DND-41 (cell line): ENCODE measurements at regions not wholly inside any gene's neighbourhood (a gene's known extent, or its start where the extent isn't known, plus 50 kb on each side); places are given as distances from the start of the nearest gene placed in this dataset.
"Not testable (repeated sequence)": the region's sequence is repeated elsewhere in the genome, so short reads cannot be mapped to it uniquely, and the experiment has no call there.

Experiments
- ATAC-seq: fragments of 200-7000 bp; cut with Tn5 transposase; 3 replicates; pipeline ENCODE4 v1.9.1; 2021; ENCODE audit warnings: low read depth; ENCODE audit not compliant: insufficient read depth
- DNase-seq: peaks from one replicate; pipeline ENCODE4 v3.0.0-alpha.2; 2020
- H2AFZ ChIP-seq: 2 replicates; pipeline ENCODE4 v1.6.0; 2012; ENCODE audit warnings: low read depth, low read length
- H3K27ac ChIP-seq: 2 replicates; pipeline ENCODE4 v1.5.1; 2012; ENCODE audit warnings: low read length, inconsistent platforms
- H3K27me3 ChIP-seq: fragments of 200-600 bp; sonication (generic); 2 replicates; pipeline ENCODE4 v1.6.0; 2012; ENCODE audit warnings: low read length, mild to moderate bottlenecking, inconsistent platforms; ENCODE audit not compliant: insufficient read depth, poor library complexity
- H3K36me3 ChIP-seq: 2 replicates; pipeline ENCODE4 v1.5.1; 2012; ENCODE audit warnings: low read length, inconsistent platforms; ENCODE audit not compliant: insufficient read depth
- H3K4me1 ChIP-seq: 2 replicates; pipeline ENCODE4 v1.5.1; 2012; ENCODE audit warnings: mild to moderate bottlenecking, low read length; ENCODE audit not compliant: insufficient read depth
- H3K4me2 ChIP-seq: 2 replicates; pipeline ENCODE4 v1.6.0; 2012; ENCODE audit warnings: mild to moderate bottlenecking, moderate library complexity, low read length, inconsistent platforms; ENCODE audit not compliant: insufficient read depth
- H3K4me3 ChIP-seq, 2 experiments: fragments of 200-600 bp in 1 of 2; shearing (Covaris generic) in 1 of 2; 2 replicates each; pipeline ENCODE4 v1.5.1; 2012 to 2016; ENCODE audit warnings: inconsistent platforms in 2 of 2, low read length in 2 of 2, mild to moderate bottlenecking in 2 of 2, low read depth in 1 of 2, moderate library complexity in 1 of 2
- H3K79me2 ChIP-seq: 2 replicates; pipeline ENCODE4 v1.6.0; 2012; ENCODE audit warnings: low read length, inconsistent platforms; ENCODE audit not compliant: insufficient read depth
- H3K9ac ChIP-seq: 2 replicates; pipeline ENCODE4 v1.6.0; 2012; ENCODE audit warnings: low read depth, mild to moderate bottlenecking, inconsistent platforms, low read length, moderate library complexity
- H3K9me3 ChIP-seq: 2 replicates; pipeline ENCODE4 v1.5.1; 2012; ENCODE audit warnings: low read length, moderate library complexity, mild to moderate bottlenecking, inconsistent platforms; ENCODE audit not compliant: insufficient read depth, severe bottlenecking
- H4K20me1 ChIP-seq: 2 replicates; pipeline ENCODE4 v1.6.0; 2012; ENCODE audit warnings: low read length; ENCODE audit not compliant: insufficient read depth
- EZH2 ChIP-seq: IDR thresholded peaks from 3 replicates; pipeline ENCODE4 v1.6.1; 2012; ENCODE audit warnings: borderline replicate concordance, low read depth, mild to moderate bottlenecking, moderate library complexity, low read length, inconsistent platforms; ENCODE audit not compliant: severe bottlenecking
- TF ChIP-seq, protein P1 (sequence below): IDR thresholded peaks from 2 replicates; pipeline ENCODE4 v1.5.1; 2012; ENCODE audit warnings: borderline replicate concordance, low read length, moderate library complexity, mild to moderate bottlenecking; ENCODE audit not compliant: poor library complexity, severe bottlenecking; ENCODE audit errors: extremely low read depth

GRCh38 chrX:39795605-39796004 is 302.2 kb downstream of the BCOR start:
- no peaks in the 10 kb centered on the region for H4K20me1 ChIP-seq
- no peak overlapping the region for H2AFZ ChIP-seq
- ATAC-seq (no peak), DNase-seq (no peak)
- H3K27ac ChIP-seq: no peak overlapping the region
- no peak overlapping the region for H3K4me3 ChIP-seq
- no peaks in the 10 kb centered on the region for H3K4me1 ChIP-seq
- H3K4me2 ChIP-seq: no peak overlapping the region
- H3K79me2 ChIP-seq: no peaks in the 10 kb centered on the region
- H3K36me3 ChIP-seq: no peaks in the 10 kb centered on the region
- TF ChIP-seq, protein P1, sequence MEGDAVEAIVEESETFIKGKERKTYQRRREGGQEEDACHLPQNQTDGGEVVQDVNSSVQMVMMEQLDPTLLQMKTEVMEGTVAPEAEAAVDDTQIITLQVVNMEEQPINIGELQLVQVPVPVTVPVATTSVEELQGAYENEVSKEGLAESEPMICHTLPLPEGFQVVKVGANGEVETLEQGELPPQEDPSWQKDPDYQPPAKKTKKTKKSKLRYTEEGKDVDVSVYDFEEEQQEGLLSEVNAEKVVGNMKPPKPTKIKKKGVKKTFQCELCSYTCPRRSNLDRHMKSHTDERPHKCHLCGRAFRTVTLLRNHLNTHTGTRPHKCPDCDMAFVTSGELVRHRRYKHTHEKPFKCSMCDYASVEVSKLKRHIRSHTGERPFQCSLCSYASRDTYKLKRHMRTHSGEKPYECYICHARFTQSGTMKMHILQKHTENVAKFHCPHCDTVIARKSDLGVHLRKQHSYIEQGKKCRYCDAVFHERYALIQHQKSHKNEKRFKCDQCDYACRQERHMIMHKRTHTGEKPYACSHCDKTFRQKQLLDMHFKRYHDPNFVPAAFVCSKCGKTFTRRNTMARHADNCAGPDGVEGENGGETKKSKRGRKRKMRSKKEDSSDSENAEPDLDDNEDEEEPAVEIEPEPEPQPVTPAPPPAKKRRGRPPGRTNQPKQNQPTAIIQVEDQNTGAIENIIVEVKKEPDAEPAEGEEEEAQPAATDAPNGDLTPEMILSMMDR: no peak
- no peak for TF ChIP-seq EZH2
- H3K9ac ChIP-seq: no peak overlapping the region
- no peaks in the 10 kb centered on the region for H3K9me3 ChIP-seq
- no peaks in the 10 kb centered on the region for H3K27me3 ChIP-seq

DNA sequence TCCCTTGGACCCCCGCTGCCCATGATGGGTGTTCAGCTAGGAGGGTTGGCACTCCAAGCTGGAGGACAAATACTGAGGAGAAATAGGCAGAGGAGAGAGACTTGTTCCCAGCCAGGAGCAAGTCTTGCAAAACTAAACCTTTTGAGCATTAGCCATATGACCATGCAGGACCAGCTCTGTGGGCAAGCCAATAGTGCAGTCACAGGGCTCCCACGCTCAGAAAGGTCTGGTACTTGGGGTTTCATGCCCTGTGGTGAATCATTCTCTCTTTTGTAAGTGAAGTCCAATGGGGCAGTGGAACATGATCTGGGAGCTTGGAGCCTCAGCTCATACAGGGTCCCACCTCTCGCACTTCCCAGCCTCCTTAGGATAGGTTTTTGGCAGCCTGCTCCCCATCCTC is 300.9 kb downstream of the BCOR start:
- no peak for ATAC-seq

GRCh38 chrX:39798488-39798887 is 299.3 kb downstream of the BCOR start:
- H3K27ac ChIP-seq, ATAC-seq, DNase-seq, H3K4me2 ChIP-seq, H3K4me1 ChIP-seq, H3K79me2 ChIP-seq, H4K20me1 ChIP-seq, H3K27me3 ChIP-seq, H3K4me3 ChIP-seq, H3K9me3 ChIP-seq, H3K36me3 ChIP-seq, H3K9ac ChIP-seq, H2AFZ ChIP-seq: not testable (repeated sequence)

More for the DNA sequence above, 300.9 kb downstream of the BCOR start:
- TF ChIP-seq EZH2: no peak
- TF ChIP-seq, protein P1: no peak
- no peak for DNase-seq
- Histone ChIP-seq H3K27me3 (no peaks in the 10 kb centered on the region), H3K4me2 (no peak overlapping the region), H3K4me3 (no peak overlapping the region), H3K36me3 (no peaks in the 10 kb centered on the region), H2AFZ (no peak overlapping the region), H3K9me3 (no peaks in the 10 kb centered on the region), H3K9ac (no peak overlapping the region), H4K20me1 (no peaks in the 10 kb centered on the region), H3K79me2 (no peaks in the 10 kb centered on the region), H3K4me1 (no peaks in the 10 kb centered on the region), H3K27ac (no peak overlapping the region)

DNA sequence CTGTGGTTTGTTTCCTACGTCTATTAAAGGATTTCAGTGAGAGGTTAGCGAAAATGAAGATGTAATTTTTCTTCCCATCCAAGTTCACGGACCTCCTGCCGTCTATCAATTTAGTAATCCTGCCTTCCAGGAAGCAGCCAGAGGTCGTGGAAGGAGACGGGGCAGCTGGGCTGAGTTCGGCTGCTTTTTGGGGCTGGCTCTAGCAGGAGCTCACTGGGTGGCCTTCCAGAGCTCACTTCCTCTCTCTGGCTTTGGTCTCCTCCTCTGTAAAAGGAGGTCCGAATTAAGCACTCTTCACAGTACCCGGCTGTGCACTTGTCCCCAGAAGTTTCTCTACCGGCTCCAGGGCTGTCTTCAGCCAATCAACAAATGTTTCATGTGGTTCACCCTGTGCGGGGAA is 295.4 kb downstream of the BCOR start:
- H3K36me3 ChIP-seq: no peaks in the 10 kb centered on the region
- H3K27me3 ChIP-seq: no peaks in the 10 kb centered on the region
- no peaks in the 10 kb centered on the region for H3K4me1 ChIP-seq
- no peak overlapping the region for H3K4me3 ChIP-seq
- ATAC-seq: no peak
- H4K20me1 ChIP-seq: no peaks in the 10 kb centered on the region
- no peak overlapping the region for H2AFZ ChIP-seq
- no peak overlapping the region for H3K4me2 ChIP-seq
- no peak for DNase-seq
- H3K9ac ChIP-seq: no peak overlapping the region
- no peaks in the 10 kb centered on the region for H3K9me3 ChIP-seq
- H3K79me2 ChIP-seq: no peaks in the 10 kb centered on the region
- H3K27ac ChIP-seq: no peak overlapping the region
- no peak for TF ChIP-seq EZH2
- TF ChIP-seq, protein P1: no peak
